Activated CD8-positive, alpha-beta memory T cell treated with anti-CD3 and anti-CD28 coated beads for 1 hour (primary cell): ENCODE measurements at regions not wholly inside any gene's neighbourhood (a gene's known extent, or its start where the extent isn't known, plus 50 kb on each side); places are given as distances from the start of the nearest gene placed in this dataset.

Source experiments
- DNase-seq, 2 donors: peaks; one replicate each; pipeline ENCODE4 v3.0.0-alpha.2; 2020; ENCODE audit warnings: low read depth in 1 of 2; ENCODE audit errors: extremely low read depth in 1 of 2

- no peak for DNase-seq
Measured at GRCh38 chr3:5427021-5427420, 239.5 kb downstream of the EDEM1 start.

- DNase-seq, result no peak
Measured at GRCh38 chr3:5427938-5428337, 240.4 kb downstream of the EDEM1 start.

DNA sequence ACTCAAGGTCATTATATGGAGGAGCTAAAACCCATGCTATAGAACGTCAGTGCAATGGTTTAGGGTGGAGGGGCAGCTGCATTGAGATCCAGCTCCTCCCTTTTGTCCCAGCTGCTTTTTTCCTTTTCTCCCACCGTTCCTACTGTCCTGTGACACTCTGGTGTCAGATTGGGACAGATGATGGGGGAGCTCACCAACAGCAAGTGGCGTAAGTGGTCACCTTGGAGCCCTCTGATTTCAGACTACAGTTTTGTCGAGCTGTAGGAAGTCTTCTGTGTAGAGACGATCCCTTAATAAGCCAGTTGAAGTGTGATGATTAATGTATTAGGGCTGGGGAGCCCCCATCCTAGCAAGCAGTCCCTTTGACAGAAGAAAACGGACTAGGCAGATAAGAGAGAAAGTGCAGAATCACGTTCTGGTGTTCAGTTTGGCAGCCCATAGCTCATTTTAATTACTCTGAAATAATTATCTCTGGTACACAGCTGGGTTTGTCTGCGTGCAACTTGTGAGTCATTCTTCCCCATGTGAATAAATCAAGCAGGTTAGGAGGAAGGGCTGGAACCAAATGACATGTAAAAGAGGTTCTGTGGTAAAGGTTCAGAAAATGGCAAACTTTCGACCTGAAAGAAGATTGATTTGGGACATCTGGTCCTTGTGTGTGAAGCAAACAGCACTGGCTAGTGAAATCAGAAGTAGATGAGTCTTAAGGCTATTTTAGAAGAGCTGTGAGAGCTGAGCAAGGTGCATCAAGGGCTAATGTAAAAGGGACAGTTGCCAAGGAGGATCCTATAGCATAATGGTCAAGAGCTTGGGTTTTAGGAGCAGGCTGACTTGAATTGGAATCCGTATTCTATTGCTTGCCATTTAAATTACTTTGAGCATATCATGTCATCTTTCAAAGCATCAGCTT is 241.4 kb downstream of the EDEM1 start:
- DNase-seq, result no peak

DNA sequence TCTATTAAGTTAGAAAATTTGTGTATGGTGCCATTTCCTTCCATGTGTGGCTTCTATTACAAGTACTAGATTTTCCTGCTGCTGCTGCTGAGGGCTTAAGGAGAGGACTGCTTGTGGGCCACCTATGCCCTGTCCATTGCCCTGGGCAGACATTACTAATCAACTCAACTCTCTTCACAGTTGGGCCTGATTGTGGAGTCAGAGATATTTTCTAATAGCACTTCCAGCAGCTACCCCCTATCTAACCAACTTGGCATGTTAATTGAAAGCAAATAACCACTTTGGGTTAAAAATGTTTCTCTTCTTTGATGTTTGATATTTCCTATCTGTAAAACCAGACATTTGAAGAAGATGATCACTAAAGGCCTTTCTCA is 242.0 kb downstream of the EDEM1 start:
- no peak for DNase-seq

- DNase-seq, result no peak
Measured at GRCh38 chr3:5430701-5431100, 243.2 kb downstream of the EDEM1 start.

DNA sequence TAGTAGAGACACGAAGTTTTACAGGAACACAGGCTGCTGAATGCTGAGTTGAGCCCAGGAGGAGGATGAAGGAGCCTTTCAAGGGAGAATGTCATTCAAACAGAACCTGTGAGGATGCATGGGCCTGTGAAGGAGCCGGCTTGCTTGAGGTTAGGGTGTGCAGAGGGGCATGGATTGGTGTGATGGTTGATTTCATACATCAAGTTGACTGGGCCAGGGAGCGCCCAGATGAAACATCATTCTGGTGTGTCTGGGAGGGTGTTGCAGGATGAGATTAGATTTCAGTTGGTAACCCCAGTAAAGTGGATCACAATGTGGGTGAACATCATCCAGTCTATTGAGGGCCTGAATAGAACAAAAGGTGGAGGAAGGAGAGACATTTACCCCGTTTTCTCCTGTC is 243.6 kb downstream of the EDEM1 start:
- DNase-seq, result no peak

DNA sequence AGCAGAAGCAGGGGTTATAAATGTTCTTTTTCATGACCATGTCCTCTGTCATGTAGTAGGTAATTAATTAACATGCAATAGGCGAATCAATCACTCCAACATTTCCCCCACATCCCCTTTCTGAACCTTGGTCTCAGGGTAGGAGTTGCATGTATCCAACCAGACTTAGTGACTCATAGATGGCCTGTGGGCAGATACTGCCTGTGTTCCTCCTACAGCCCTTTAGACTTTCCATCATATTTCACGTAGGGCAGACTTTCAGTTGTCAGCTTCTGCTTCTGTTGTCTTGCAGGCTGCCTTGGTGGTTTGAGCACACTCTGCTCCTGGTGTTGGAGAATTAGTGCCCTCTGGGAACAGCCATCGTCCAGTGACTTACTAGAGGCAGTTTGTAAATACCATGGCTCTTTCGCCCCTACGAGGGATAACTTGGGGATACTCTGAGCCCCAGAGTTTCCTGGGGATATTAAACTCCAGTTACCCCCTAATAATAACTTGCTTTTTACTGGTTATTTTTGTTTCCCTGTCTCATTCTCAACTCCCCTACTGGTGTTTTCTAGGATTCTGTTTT is 244.4 kb downstream of the EDEM1 start:
- no peak for DNase-seq

DNA sequence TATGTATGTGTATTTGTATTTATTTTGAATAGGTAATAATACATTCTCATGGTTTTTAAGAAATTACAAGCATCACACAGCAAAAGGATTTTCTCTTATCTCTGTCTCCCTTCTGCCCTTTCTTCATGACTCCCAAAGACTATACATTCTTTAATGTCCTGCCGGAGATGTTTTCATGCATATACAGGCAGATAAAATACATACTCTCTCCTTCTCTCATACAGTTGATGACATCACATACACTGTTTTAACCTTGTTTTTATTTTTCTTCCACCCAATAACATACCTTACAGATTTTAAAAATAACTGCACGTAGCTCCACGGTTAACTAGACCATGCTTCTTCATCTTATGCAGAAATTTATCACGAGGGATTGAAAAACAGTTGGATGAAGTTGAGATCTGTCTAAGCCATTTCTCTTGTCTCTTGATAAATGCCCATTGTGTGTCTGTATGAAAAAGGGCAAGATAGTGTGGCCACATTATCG is 249.8 kb downstream of the EDEM1 start:
- no peak for DNase-seq

DNA sequence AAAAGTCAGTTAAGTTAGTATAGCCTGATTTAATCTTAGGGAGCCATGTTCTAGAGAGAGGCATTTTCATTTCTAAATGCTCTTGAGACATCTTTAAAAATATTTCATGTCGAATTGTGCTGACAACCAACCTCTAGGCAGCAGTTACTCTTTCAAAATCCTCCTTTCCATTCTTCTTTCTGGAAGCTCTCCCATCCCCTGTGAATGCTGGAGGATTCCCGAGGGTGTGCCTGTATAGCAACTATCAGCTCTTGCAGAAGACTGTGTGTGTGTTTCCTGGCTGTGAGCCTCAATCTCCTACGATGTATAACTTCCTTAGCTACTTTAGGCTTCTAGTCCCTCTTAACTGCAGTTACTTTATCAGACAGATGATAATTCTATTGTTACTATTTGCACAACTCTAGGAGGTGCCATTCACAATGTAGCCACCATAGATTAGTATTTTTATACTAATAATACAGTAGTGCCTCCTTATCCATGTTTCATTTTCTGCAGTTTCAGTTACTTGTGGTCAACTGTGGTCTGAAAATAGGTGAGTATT is 250.3 kb downstream of the EDEM1 start:
- DNase-seq, result no peak

DNA sequence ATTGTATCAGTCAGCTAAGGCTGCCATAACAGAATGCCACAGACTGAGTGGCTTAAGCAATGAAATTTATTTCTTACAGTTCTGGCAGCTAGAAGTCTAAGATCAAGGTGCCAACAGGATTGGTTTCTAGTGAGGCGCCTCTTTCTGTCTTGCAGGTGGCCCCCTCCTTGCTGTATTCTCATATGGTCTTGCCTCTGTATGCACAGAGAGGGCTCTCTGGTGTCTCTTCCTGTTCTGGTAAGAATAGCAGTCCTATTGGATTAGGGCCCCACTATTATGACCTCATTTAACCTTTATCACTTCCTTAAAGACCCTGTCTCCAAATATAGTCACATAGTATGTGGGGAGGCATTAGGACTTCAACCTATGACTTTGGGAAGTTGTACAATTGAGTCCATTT is 253.9 kb downstream of the EDEM1 start:
- DNase-seq, result no peak

DNA sequence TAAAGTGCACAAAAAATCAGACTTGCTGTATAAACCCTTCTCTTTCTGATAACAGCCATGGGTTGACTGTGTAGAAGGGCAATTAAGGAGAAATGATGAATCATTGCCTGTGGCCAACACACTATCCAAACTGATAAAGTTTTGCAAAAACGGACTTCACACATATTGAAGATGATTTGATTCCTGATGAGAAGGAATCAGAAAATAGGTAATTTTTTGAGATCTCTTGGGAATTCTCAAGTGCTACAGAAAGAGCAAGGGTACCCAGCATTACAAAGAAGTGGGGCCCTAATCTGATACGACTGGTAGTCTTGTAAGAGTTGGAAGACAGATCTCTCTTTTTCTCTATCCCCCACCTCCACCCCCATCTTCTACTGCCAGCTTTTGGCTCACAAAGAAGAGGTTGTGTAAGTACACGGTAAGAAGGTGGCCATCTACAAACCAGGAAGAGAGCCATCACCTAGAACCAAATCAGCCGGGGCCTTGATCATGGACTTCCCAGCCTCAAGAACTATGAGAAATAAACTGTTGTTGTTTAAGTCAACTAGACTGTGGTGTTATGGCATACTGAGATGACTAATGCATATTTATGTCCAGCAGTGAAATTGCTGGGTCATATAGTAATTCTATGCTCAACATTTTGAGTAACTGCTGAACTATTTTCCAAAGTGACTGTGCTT is 254.7 kb downstream of the EDEM1 start:
- no peak for DNase-seq

GRCh38 chr3:5442786-5443138 is 255.3 kb downstream of the EDEM1 start:
- no peak for DNase-seq

DNA sequence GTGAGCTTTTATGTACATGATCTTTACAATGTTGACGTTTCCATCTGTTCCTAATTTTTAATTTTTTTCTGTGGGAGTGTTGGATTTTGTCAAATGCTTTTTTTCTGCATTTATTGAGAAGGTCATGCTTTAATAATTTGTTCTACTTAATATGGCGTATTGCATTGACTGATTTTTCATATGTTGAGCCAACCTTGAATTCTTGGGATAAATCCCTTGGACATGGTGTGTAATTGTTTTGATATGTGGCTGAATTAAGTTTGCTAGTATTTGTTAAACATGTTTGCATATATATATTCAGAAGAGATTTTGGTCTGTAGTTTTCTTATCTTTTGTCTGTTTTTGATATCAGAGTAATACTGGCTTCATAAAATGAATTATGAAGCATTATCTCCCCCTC is 256.7 kb downstream of the EDEM1 start:
- DNase-seq, result no peak

- no peak for DNase-seq
Measured at GRCh38 chr3:5445676-5446201, 258.2 kb downstream of the EDEM1 start.

DNA sequence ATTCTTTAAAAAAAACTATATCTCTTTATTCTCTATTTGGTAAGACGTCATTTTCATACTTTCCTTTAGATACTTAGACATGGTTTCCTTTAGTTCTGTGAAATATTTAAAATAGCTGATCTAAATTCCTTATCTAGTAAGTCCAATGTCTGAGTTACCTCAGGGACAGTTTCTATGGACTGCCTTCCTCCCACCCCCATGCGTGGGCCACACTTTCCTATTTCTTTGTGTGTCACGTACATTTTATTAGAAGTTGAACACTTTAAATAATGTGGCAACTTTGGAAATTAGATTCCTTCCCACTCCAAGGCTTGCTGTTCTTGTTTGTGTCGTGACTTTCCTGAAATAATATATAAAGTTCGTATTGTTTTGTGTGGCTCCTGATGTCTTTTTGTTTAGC is 260.7 kb downstream of the EDEM1 start:
- no peak for DNase-seq

DNA sequence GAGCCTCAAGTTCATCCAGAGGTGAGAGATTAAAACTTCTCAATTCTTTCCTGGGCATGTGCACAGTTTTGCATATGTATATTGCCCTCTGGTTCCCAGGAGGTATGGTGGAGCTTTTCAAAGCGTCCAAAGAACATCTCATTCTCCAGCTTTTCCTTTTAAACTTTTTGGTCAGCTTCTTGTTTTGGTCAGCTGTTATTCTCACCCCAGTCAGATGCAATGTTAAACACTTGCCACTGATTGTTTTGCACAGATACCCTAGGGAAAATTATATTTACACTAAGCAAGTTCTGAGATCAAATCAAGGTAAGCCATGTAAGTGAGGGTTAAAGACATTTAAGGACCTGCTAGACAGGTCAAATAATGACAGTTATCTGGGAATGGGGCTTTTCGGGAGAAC is 261.3 kb downstream of the EDEM1 start:
- no peak for DNase-seq

DNA sequence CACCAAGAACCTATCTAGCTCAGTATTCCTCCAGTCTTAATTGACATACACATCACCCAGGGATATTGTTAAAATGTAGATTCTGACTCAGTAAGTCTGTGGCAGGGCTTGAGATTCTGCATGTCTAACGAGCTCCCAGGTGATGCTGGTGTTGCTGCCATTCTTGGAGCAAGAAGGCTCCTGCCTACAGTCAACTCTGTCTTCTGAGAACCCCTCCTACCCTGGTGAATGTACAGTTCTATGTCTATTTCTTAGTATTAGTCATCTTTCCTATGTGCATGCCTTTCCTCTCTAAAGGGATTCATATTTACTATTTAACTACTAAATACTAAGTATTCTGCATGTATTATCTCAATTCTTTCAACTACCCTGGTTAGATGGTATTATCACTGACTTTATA is 268.7 kb downstream of the EDEM1 start:
- no peak for DNase-seq

GRCh38 chr3:5458526-5458925 is 271.0 kb downstream of the EDEM1 start:
- DNase-seq, result no peak

GRCh38 chr3:5462086-5462485 is 274.6 kb downstream of the EDEM1 start:
- no peak for DNase-seq

- DNase-seq, result no peak
Measured at GRCh38 chr3:5463991-5464390, 276.5 kb downstream of the EDEM1 start.

DNA sequence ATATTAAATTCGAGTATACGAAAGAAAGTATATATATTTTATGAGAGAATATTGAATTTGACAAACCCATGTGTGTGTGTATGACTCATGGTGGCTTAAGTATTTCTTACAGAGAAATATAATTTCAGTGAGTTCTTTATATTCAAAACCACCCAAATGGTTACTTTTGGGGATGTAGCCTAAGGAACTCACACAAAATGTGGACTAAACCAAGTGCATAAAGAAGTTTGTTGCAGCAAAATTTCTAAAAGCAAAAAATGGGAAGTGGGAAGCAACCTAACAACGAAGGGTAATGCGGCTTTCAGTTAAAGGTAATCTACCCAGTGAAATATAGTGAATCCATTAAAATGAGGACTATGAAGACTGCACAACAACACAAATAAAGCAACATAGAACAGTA is 277.1 kb downstream of the EDEM1 start:
- no peak for DNase-seq

DNA sequence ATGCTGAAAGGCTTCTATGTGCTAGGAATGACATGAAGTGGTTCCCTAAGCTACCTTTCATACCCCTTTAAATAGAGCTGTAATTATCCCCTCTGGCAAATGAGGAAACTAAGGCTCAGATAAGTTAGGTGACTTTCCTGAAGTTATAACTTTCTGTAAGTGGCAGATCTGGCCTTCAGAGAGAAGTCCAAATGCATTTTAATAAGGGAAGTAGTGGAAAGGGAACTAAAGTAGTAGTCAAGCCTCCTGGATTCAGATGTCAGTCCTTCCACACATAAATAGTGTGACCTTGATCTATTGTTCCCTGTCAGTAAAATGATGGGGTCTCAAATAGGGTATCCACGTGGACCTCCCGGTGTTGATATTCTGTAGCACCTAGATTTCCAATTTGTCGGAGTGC is 277.7 kb downstream of the EDEM1 start:
- no peak for DNase-seq
